ENCODE measurements at regions not wholly inside any gene's neighbourhood (a gene's known extent, or its start where the extent isn't known, plus 50 kb on each side); places are given as distances from the start of the nearest gene placed in this dataset.
A peak's percentile ranks its signal among the peaks of the same experiment; 100 is the strongest.
"Not testable (repeated sequence)": the region's sequence is repeated elsewhere in the genome, so short reads cannot be mapped to it uniquely, and the experiment has no call there.

DNA sequence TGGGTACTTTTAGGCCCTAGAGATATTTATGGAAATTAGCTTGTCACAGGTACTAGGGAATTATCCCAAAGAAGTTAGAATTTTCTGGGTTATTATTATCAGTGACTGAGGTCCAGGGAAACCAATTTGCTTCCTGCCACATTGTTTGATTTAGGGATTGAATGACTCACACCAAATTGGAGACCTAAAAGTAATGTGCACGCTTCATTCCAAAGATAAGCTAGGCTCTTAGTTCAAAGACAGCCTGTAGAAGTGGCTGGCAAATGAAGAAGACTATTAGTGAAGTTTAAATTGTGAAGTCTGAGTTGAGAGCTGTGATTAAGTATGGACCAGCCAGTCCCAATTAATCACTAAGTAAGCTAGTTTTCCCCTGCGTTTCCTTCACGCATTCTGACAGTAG, 188.1 kb upstream of the MYO3A start:
- TF ChIP-seq, protein P1, sequence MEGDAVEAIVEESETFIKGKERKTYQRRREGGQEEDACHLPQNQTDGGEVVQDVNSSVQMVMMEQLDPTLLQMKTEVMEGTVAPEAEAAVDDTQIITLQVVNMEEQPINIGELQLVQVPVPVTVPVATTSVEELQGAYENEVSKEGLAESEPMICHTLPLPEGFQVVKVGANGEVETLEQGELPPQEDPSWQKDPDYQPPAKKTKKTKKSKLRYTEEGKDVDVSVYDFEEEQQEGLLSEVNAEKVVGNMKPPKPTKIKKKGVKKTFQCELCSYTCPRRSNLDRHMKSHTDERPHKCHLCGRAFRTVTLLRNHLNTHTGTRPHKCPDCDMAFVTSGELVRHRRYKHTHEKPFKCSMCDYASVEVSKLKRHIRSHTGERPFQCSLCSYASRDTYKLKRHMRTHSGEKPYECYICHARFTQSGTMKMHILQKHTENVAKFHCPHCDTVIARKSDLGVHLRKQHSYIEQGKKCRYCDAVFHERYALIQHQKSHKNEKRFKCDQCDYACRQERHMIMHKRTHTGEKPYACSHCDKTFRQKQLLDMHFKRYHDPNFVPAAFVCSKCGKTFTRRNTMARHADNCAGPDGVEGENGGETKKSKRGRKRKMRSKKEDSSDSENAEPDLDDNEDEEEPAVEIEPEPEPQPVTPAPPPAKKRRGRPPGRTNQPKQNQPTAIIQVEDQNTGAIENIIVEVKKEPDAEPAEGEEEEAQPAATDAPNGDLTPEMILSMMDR (IDR thresholded peaks at IDR 0.05): no peak
- no peak for TF ChIP-seq ZFX (IDR thresholded peaks at IDR 0.05; ENCODE audit: borderline replicate concordance)
- H3K27ac ChIP-seq: no peak overlapping the region

DNA sequence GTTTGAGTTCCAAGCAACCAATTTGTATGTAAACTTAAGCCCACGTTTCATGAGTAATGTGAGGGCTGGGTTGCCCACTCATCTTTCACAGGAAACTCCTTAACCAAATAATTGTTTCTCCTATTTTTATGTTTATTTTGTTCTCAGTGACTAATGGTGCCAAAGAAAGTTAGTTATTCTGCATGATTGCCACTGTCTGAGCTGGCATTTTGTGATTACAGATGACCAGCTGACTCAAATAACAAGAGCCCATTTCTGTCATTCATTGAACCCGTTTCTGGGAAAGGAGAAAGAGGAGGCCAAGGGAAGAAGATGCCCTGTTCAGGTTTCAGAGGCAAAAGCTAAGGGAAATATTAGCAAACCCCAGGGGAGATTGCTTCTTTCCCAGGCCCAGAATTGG, 186.9 kb upstream of the MYO3A start:
- no peak overlapping the region for H3K27ac ChIP-seq
- TF ChIP-seq, protein P1 (IDR thresholded peaks at IDR 0.05): no peak
- TF ChIP-seq ZFX (IDR thresholded peaks at IDR 0.05; ENCODE audit: borderline replicate concordance): no peak

DNA sequence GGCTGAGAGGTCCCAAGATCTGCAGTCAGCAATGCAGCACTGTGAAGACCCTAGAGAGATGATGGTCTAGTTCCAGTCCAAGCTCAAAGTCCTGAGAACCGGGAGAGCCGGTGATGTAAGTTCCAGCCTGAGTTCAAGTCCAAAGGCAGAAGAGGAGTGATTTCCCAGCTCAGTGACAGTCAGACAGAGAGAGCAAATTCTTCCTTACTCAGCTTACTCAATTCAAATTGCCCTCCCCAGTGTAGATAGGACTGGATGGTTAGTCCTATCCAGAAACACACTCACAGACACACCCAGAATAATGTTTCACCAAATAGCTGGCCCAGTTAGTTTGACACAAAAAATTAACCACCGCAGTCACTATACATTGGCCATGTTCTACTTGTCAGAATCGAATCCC, 185.5 kb upstream of the MYO3A start:
- no peak for TF ChIP-seq ZFX (IDR thresholded peaks at IDR 0.05; ENCODE audit: borderline replicate concordance)
- no peak overlapping the region for H3K27ac ChIP-seq

DNA sequence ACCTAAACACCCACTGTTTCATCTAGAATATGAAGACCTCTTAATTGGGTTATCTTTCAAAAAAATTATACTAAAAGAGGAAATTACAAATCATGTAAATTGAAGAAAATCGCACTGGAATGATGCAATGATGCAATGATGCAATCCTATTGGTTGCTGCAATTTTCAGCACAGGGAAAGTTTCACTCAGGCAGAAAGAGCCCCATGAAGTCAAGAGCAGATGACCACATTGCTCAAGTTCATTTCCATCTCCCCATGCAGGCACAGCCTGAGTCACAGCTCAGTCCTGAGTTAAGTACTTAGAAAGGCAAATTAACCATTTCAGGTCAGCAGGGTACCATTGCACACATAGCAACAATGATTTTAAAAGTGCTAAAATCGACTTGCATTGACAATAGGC, 180.3 kb upstream of the MYO3A start:
- TF ChIP-seq ZFX (IDR thresholded peaks at IDR 0.05; ENCODE audit: borderline replicate concordance): no peak
- TF ChIP-seq, protein P1 (IDR thresholded peaks at IDR 0.05): no peak
- no peak overlapping the region for H3K27ac ChIP-seq

DNA sequence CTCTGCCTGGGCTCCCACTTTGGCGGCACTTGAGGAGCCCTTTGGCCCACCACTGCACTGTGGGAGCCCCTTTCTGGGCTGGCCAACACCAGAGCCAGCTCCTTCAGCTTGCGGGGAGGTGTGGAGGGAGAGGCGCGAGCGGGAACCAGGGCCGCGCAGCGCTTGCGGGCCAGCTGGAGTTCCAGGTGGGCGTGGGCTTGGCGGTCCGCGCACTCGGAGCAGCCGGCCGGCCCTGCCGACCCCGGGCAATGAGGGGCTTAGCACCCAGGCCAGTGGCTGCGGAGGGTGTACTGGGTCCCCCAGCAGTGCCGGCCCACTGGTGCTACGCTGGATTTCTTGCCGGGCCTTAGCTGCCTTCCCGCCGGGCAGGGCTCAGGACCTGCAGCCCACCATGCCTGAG, 178.2 kb upstream of the MYO3A start:
- H3K27ac ChIP-seq: not testable (repeated sequence)

DNA sequence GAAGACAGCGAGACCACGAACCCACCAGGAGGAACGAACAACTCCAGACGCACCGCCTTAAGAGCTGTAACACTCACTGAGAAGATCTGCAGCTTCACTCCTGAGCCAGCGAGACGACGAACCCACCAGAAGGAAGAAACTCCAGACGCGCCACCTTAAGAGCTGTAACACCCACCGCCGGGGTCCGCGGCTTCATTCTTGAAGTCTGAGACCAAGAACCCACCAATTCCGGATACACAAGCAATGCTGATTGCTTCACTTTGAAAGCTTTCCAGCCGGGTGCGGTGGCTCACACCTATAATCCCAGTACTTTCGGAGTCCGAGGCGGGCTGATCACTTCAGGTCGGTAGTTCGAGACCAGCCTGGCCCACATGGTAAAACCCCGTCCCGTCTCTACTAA, 177.2 kb upstream of the MYO3A start:
- H3K27ac ChIP-seq: no peak overlapping the region
- TF ChIP-seq, protein P1 (IDR thresholded peaks at IDR 0.05): no peak
- no peak for TF ChIP-seq ZFX (IDR thresholded peaks at IDR 0.05; ENCODE audit: borderline replicate concordance)

DNA sequence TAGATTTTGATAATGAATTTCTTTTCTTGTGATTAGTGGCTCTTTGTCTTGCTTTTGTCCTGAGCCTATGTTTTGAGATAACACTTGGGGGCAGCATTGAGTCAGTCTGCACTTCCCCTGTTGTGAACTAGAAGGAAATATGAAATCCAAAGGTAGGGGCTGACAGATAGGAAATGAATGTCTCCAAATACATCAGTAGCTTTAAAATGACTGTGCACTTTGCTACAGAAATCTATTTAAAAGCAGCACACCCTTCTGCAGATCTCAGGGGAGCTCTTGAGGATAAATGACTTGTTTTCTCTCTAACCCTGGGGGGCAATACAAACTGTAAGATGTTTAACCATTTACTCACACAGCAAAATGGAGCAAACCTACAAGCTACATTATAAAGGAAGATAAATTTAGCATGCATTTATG, 176.0 kb upstream of the MYO3A start:
- no peak overlapping the region for H3K27ac ChIP-seq
- no peak for TF ChIP-seq ZFX (IDR thresholded peaks at IDR 0.05; ENCODE audit: borderline replicate concordance)
- TF ChIP-seq, protein P1 (IDR thresholded peaks at IDR 0.05): peak; percentile 86

DNA sequence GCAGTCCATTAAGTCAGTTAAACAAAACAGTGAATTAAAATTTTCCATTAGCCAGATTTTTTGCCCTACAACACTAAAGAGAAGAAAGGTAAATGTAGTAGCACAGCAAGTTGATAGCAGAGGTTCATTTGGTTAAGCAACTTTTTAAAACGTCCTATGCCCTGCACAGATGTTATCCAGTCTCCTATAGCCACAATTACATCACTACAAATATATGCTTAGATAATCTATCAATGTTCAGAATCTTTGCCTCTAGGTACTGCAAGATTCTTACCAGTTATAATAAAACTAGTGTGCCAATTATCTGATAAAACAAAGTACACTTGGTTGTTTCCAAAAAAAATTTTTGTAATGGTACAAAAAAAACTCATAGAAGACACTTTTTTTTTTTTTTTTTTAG, 175.5 kb upstream of the MYO3A start:
- TF ChIP-seq ZFX (IDR thresholded peaks at IDR 0.05; ENCODE audit: borderline replicate concordance): no peak
- TF ChIP-seq, protein P1 (IDR thresholded peaks at IDR 0.05): no peak
- no peak overlapping the region for H3K27ac ChIP-seq

Measured in 22Rv1 (cell line).